ENCODE measurements at regions not wholly inside any gene's neighbourhood (a gene's known extent, or its start where the extent isn't known, plus 50 kb on each side); places are given as distances from the start of the nearest gene placed in this dataset.

- H3K27me3 ChIP-seq: no peaks in the 10 kb centered on the region
- H3K4me1 ChIP-seq: peaks cover 4 to 42% (median 29%) of the 10 kb centered on the region in 4 donors
- peak overlapping the region; percentile 29 to 49 for H3K27ac ChIP-seq
- intact Hi-C loops (cut with DNase I; ENCODE audit: low total_unique reads): no loop called here
- no peak overlapping the region for H3K4me3 ChIP-seq
- TF ChIP-seq CTCF (IDR thresholded peaks at IDR 0.05): no peak
- no peaks in the 10 kb centered on the region for H3K9me3 ChIP-seq
- H3K36me3 ChIP-seq: peaks cover 17 to 23% (median 20%) of the 10 kb centered on the region in 3 donors
- no peak for DNase-seq
Observed at GRCh38 chr6:144477856-144478255, 192.7 kb downstream of the UTRN start.

- peak; percentile 61 to 79 for DNase-seq
- intact Hi-C loops (cut with DNase I; ENCODE audit: low total_unique reads): no loop called here
- no peaks in the 10 kb centered on the region for H3K9me3 ChIP-seq
- no peak overlapping the region for H3K4me3 ChIP-seq
- H3K4me1 ChIP-seq: peaks cover 4 to 42% (median 29%) of the 10 kb centered on the region in 4 donors
- peaks cover 17 to 23% (median 20%) of the 10 kb centered on the region in 3 donors for H3K36me3 ChIP-seq
- no peak for TF ChIP-seq CTCF (IDR thresholded peaks at IDR 0.05)
- H3K27me3 ChIP-seq: no peaks in the 10 kb centered on the region
- peak overlapping the region; percentile 29 to 49 for H3K27ac ChIP-seq
Observed at GRCh38 chr6:144478483-144478882, 193.3 kb downstream of the UTRN start.

- H3K27ac ChIP-seq: peak overlapping the region in 1 of 2 donors; percentile 29
- intact Hi-C loops (cut with DNase I; ENCODE audit: low total_unique reads): loop anchor here (5.0 kb wide), 3 partner anchors 193 to 378 kb away; partner anchors contain the start of gene UTRN
Observed at GRCh38 chr6:144479991-144480390, 194.9 kb downstream of the UTRN start.

GRCh38 chr6:144480473-144480872 is 195.3 kb downstream of the UTRN start:
- Histone ChIP-seq H3K4me1 (peaks cover 4 to 42% (median 29%) of the 10 kb centered on the region in 4 donors), H3K36me3 (peaks cover 11 to 15% (median 14%) of the 10 kb centered on the region in 3 donors), H3K27ac (peak overlapping the region in 1 of 2 donors; percentile 29), H3K27me3 (no peaks in the 10 kb centered on the region), H3K4me3 (no peak overlapping the region), H3K9me3 (no peaks in the 10 kb centered on the region)
- DNase-seq: no peak
- no peak for TF ChIP-seq CTCF (IDR thresholded peaks at IDR 0.05)
- intact Hi-C loops (cut with DNase I; ENCODE audit: low total_unique reads): loop anchor here (5.0 kb wide), 3 partner anchors 193 to 378 kb away; partner anchors contain the start of gene UTRN

More at GRCh38 chr6:144479991-144480390, 194.9 kb downstream of the UTRN start:
- Histone ChIP-seq H3K4me3 (no peak overlapping the region), H3K36me3 (peaks cover 11 to 16% (median 14%) of the 10 kb centered on the region in 3 donors), H3K4me1 (peaks cover 4 to 42% (median 29%) of the 10 kb centered on the region in 4 donors), H3K9me3 (no peaks in the 10 kb centered on the region), H3K27me3 (no peaks in the 10 kb centered on the region)
- TF ChIP-seq CTCF (IDR thresholded peaks at IDR 0.05): no peak
- DNase-seq: no peak

- no peaks in the 10 kb centered on the region for H3K27me3 ChIP-seq
- peaks cover 12 to 16% (median 14%) of the 10 kb centered on the region in 3 donors for H3K36me3 ChIP-seq
- TF ChIP-seq CTCF (IDR thresholded peaks at IDR 0.05): no peak
- H3K4me1 ChIP-seq: peaks cover 4 to 42% (median 29%) of the 10 kb centered on the region in 4 donors
- no peak for DNase-seq
- no peaks in the 10 kb centered on the region for H3K9me3 ChIP-seq
- H3K27ac ChIP-seq: peak overlapping the region in 1 of 2 donors; percentile 44
- intact Hi-C loops (cut with DNase I; ENCODE audit: low total_unique reads): loop anchor here (5.0 kb wide), 3 partner anchors 194 to 379 kb away; partner anchors contain the start of gene UTRN
- no peak overlapping the region for H3K4me3 ChIP-seq
Observed at GRCh38 chr6:144481527-144481926, 196.4 kb downstream of the UTRN start.

Measured in tibial artery (tissue), 4 donors.